CD14-positive monocyte (primary cell): ENCODE measurements at regions not wholly inside any gene's neighbourhood (a gene's known extent, or its start where the extent isn't known, plus 50 kb on each side); places are given as distances from the start of the nearest gene placed in this dataset.

Experiments
- DNase-seq, 3 donors: peaks; one replicate each; pipeline ENCODE4 v3.0.0-alpha.2; 2011 to 2022
- H2AFZ ChIP-seq: 2 replicates; pipeline ENCODE4 v1.6.0; 2012; ENCODE audit warnings: mild to moderate bottlenecking, low read depth, low read length, inconsistent platforms; ENCODE audit not compliant: insufficient read depth, poor library complexity, severe bottlenecking
- H3K27ac ChIP-seq, 2 donors: 1 replicate in 1 of 2; 2 replicates in 1 of 2; pipeline ENCODE4 v1.5.1; 2012 to 2013; ENCODE audit warnings: low read length in 2 of 2, control low read depth in 1 of 2, inconsistent platforms in 1 of 2, low read depth in 1 of 2, mild to moderate bottlenecking in 1 of 2
- H3K27me3 ChIP-seq, 2 donors: one replicate each; pipeline versions ENCODE4 v1.6.0 to v1.6.1; 2011 to 2013; ENCODE audit warnings: low read length in 2 of 2; ENCODE audit not compliant: control insufficient read depth in 2 of 2, insufficient read depth in 2 of 2
- H3K36me3 ChIP-seq, 2 donors: replicated peaks in 1 of 2; 1 replicate in 1 of 2; 2 replicates in 1 of 2; pipeline versions ENCODE4 v1.5.1 to v1.6.1; 2012 to 2013; ENCODE audit warnings: low read length in 2 of 2, control low read depth in 1 of 2, inconsistent platforms in 1 of 2, mild to moderate bottlenecking in 1 of 2; ENCODE audit not compliant: insufficient read depth in 2 of 2, control insufficient read depth in 1 of 2
- H3K4me1 ChIP-seq, 2 donors: 1 replicate in 1 of 2; 2 replicates in 1 of 2; pipeline versions ENCODE4 v1.5.1 to v1.6.1; 2012 to 2013; ENCODE audit warnings: low read length in 2 of 2, control low read depth in 1 of 2, inconsistent platforms in 1 of 2, mild to moderate bottlenecking in 1 of 2, moderate library complexity in 1 of 2; ENCODE audit not compliant: insufficient read depth in 2 of 2, control insufficient read depth in 1 of 2
- H3K4me2 ChIP-seq: replicated peaks from 2 replicates; pipeline ENCODE3; 2012; ENCODE audit warnings: low read length, moderate library complexity, mild to moderate bottlenecking; ENCODE audit not compliant: poor library complexity, severe bottlenecking; ENCODE audit errors: extremely low read depth
- H3K4me3 ChIP-seq, 3 experiments: fragments of 200-600 bp in 1 of 3; sonication (generic) in 1 of 3; replicated peaks in 1 of 3; 1 replicate in 2 of 3; 2 replicates in 1 of 3; pipeline ENCODE4 v1.5.1; 2011 to 2013; ENCODE audit warnings: low read length in 3 of 3, mild to moderate bottlenecking in 3 of 3, control low read depth in 2 of 3, low read depth in 2 of 3, inconsistent platforms in 1 of 3, moderate library complexity in 1 of 3
- H3K79me2 ChIP-seq: 2 replicates; pipeline ENCODE4 v1.6.0; 2012; ENCODE audit warnings: mild to moderate bottlenecking, control low read depth, inconsistent platforms, low read length, moderate library complexity; ENCODE audit not compliant: insufficient read depth
- H3K9ac ChIP-seq: 2 replicates; pipeline ENCODE4 v1.6.0; 2017; ENCODE audit warnings: low read length, mild to moderate bottlenecking; ENCODE audit not compliant: insufficient read depth, poor library complexity, severe bottlenecking
- H3K9me3 ChIP-seq, 2 donors: replicated peaks in 1 of 2; 1 replicate in 1 of 2; 2 replicates in 1 of 2; pipeline versions ENCODE4 v1.5.1 to v1.6.1; 2012 to 2013; ENCODE audit warnings: low read length in 2 of 2, control low read depth in 1 of 2; ENCODE audit not compliant: control insufficient read depth in 1 of 2, insufficient read depth in 1 of 2
- H4K20me1 ChIP-seq: 2 replicates; pipeline ENCODE4 v1.6.0; 2012; ENCODE audit warnings: mild to moderate bottlenecking, low read length, control low read depth, moderate library complexity; ENCODE audit not compliant: insufficient read depth
- H3K27ac Mint-ChIP-seq, 7 donors: one replicate each; pipeline ENCODE4 v1.8.0; 2020; ENCODE audit warnings: mild to moderate bottlenecking in 7 of 7, mixed read lengths in 7 of 7, moderate library complexity in 6 of 7, inconsistent platforms in 2 of 7
- H3K27me3 Mint-ChIP-seq, 3 donors: one replicate each; pipeline ENCODE4 v1.8.0; 2021 to 2022; ENCODE audit warnings: low read depth in 3 of 3, mild to moderate bottlenecking in 3 of 3, mixed read lengths in 3 of 3, moderate library complexity in 3 of 3, inconsistent platforms in 1 of 3
- H3K36me3 Mint-ChIP-seq, 2 donors: one replicate each; pipeline ENCODE4 v1.8.0; 2020; ENCODE audit warnings: mixed read lengths in 2 of 2, inconsistent platforms in 1 of 2, mild to moderate bottlenecking in 1 of 2
- H3K4me1 Mint-ChIP-seq: one replicate; pipeline ENCODE4 v1.8.0; 2020; ENCODE audit warnings: mild to moderate bottlenecking, mixed read lengths
- H3K4me3 Mint-ChIP-seq, 2 donors: one replicate each; pipeline ENCODE4 v1.8.0; 2020; ENCODE audit warnings: mild to moderate bottlenecking in 2 of 2, mixed read lengths in 2 of 2, moderate library complexity in 1 of 2
- H3K9me3 Mint-ChIP-seq, 7 donors: one replicate each; pipeline ENCODE4 v1.8.0; 2020 to 2022; ENCODE audit warnings: mixed read lengths in 7 of 7, mild to moderate bottlenecking in 6 of 7, moderate library complexity in 6 of 7, inconsistent platforms in 2 of 7
- CTCF ChIP-seq: fragments of 200-600 bp; IDR thresholded peaks from one replicate; pipeline ENCODE4 v1.8.0; 2022; ENCODE audit warnings: antibody characterized with exemption, mild to moderate bottlenecking
- WGBS: methylation state at CpG from one replicate; pipeline ENCODE4 v1.1.5; 2013; ENCODE audit warnings: missing lambda C conversion rate; ENCODE audit not compliant: insufficient coverage; 5-methylcytosine and 5-hydroxymethylcytosine counted together
- intact Hi-C, 2 donors: fragments of 100-400 bp; cut with micrococcal nuclease; formaldehyde crosslinking; loops; one replicate each; pipeline versions ENCODE4 v1.15.0 to v1.15.1; 2023

GRCh38 chr15:93358166-93359059 lies 269.4 kb upstream of the RGMA start:
- no peak overlapping the region for H3K4me3 Mint-ChIP-seq
- TF ChIP-seq CTCF = no peak
- Histone ChIP-seq H3K4me2 (no peak overlapping the region), H3K4me3 (no peak overlapping the region), H3K27ac (no peak overlapping the region), H3K9me3 (no peaks in the 10 kb centered on the region), H2AFZ (no peak overlapping the region), H3K36me3 (no peaks in the 10 kb centered on the region), H3K79me2 (no peaks in the 10 kb centered on the region), H3K27me3 (peaks cover 0 to 8% of the 10 kb centered on the region in 2 donors), H3K9ac (no peak overlapping the region), H3K4me1 (no peaks in the 10 kb centered on the region), H4K20me1 (no peaks in the 10 kb centered on the region)
- DNase-seq = no peak
- peaks cover 6 to 18% (median 11%) of the 10 kb centered on the region in 3 donors for H3K27me3 Mint-ChIP-seq
- H3K9me3 Mint-ChIP-seq = peaks cover 0 to 6% (median 4%) of the 10 kb centered on the region in 7 donors
- intact Hi-C loops = no loop called here
- H3K4me1 Mint-ChIP-seq = no peaks in the 10 kb centered on the region
- H3K36me3 Mint-ChIP-seq = no peaks in the 10 kb centered on the region
- WGBS = 90% methylated on average over 17 of the region's 19 CpGs
- H3K27ac Mint-ChIP-seq = no peak overlapping the region

- WGBS = 80% methylated on average over 2 of the region's 7 CpGs
These were observed 259.9 kb upstream of the RGMA start for GRCh38 chr15:93348711-93349545.

More at GRCh38 chr15:93348711-93349545, 259.9 kb upstream of the RGMA start:
- Histone ChIP-seq H3K9ac (no peak overlapping the region), H3K4me3 (no peak overlapping the region), H3K9me3 (no peaks in the 10 kb centered on the region), H3K36me3 (no peaks in the 10 kb centered on the region), H2AFZ (no peak overlapping the region), H3K4me1 (no peaks in the 10 kb centered on the region), H3K4me2 (no peak overlapping the region), H3K27me3 (peaks cover 2 to 5% of the 10 kb centered on the region in 2 donors), H3K79me2 (no peaks in the 10 kb centered on the region), H3K27ac (no peak overlapping the region), H4K20me1 (no peaks in the 10 kb centered on the region)
- Mint-ChIP-seq H3K4me3 (no peak overlapping the region), H3K27me3 (peaks cover 2 to 17% (median 10%) of the 10 kb centered on the region in 3 donors), H3K36me3 (no peaks in the 10 kb centered on the region), H3K9me3 (peaks cover 0 to 13% (median 6%) of the 10 kb centered on the region in 7 donors), H3K27ac (no peak overlapping the region), H3K4me1 (no peaks in the 10 kb centered on the region)
- no peak for TF ChIP-seq CTCF
- no peak for DNase-seq
- intact Hi-C loops = no loop called here
